Uterus (tissue), 2 donors: ENCODE measurements at regions not wholly inside any gene's neighbourhood (a gene's known extent, or its start where the extent isn't known, plus 50 kb on each side); places are given as distances from the start of the nearest gene placed in this dataset.

Source experiments
- CTCF ChIP-seq, 4 experiments: fragments of 200-600 bp in 2 of 4; fragments of 450-650 bp in 2 of 4; sonication (generic) in 2 of 4; IDR thresholded peaks; one replicate each; pipeline ENCODE4 v1.5.1; 2016 to 2019; ENCODE audit warnings: antibody characterized with exemption in 4 of 4, mild to moderate bottlenecking in 2 of 4, moderate library complexity in 1 of 4
- POLR2A ChIP-seq, 2 donors: fragments of 450-650 bp; IDR thresholded peaks; one replicate each; pipeline ENCODE4 v1.6.1; 2016; ENCODE audit warnings: antibody characterized with exemption in 2 of 2, mild to moderate bottlenecking in 1 of 2, moderate library complexity in 1 of 2

GRCh38 chr11:121953122-121953521, 162.9 kb downstream of the BLID start:
- TF ChIP-seq CTCF (IDR thresholded peaks at IDR 0.05) (no peak), POLR2A (IDR thresholded peaks at IDR 0.05) (no peak)
